ENCODE measurements at regions not wholly inside any gene's neighbourhood (a gene's known extent, or its start where the extent isn't known, plus 50 kb on each side); places are given as distances from the start of the nearest gene placed in this dataset.

DNA sequence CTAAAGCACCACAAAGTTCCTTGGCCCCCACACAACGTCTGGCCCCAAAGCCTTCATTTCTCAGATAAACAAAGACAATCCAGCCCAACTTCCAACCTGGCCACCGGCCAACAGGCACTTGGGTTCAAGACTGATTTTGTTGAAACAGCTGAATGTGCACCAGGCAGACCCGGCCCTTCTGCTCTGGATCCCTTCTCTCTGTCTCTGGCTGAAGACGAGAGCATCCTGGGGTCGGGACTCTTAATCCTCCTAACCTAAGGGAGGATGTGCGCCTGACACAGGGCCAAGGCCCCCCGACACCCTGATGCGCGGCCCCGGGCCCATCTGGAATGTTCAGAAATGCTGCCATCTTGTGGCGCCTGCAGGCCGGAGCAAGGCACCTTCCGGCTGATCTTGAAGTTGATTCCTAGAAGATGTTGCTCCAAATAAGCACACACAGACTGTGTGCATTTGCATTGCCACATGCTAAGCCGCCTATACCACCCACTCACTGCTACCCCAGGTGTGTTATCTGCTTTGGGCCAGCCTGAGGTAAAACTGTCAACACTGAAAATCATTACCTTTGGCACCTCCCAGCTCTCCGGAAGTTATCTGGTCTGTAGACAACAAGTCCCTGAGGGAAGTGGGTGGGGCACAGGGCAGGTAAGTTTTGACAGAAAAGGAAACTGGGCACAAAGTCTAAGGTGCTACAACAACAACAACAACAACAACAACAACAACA lies 98.4 kb upstream of the HABP2 start:
- TF ChIP-seq, protein P1, sequence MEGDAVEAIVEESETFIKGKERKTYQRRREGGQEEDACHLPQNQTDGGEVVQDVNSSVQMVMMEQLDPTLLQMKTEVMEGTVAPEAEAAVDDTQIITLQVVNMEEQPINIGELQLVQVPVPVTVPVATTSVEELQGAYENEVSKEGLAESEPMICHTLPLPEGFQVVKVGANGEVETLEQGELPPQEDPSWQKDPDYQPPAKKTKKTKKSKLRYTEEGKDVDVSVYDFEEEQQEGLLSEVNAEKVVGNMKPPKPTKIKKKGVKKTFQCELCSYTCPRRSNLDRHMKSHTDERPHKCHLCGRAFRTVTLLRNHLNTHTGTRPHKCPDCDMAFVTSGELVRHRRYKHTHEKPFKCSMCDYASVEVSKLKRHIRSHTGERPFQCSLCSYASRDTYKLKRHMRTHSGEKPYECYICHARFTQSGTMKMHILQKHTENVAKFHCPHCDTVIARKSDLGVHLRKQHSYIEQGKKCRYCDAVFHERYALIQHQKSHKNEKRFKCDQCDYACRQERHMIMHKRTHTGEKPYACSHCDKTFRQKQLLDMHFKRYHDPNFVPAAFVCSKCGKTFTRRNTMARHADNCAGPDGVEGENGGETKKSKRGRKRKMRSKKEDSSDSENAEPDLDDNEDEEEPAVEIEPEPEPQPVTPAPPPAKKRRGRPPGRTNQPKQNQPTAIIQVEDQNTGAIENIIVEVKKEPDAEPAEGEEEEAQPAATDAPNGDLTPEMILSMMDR (conservative IDR thresholded peaks at IDR 0.05 in 1 of 2, IDR thresholded peaks at IDR 0.05 in 1 of 2; ENCODE audit: low read depth in 1 of 2, low read length in 2 of 2) = peak; percentile 66 to 74
- TF ChIP-seq EZH2 (IDR thresholded peaks at IDR 0.05; ENCODE audit: low read length, missing control alignments) = no peak

Data from fibroblast of lung (primary cell).